GM19239 (cell line): ENCODE measurements at regions not wholly inside any gene's neighbourhood (a gene's known extent, or its start where the extent isn't known, plus 50 kb on each side); places are given as distances from the start of the nearest gene placed in this dataset.

Experiments used
- DNase-seq: peaks from one replicate; pipeline ENCODE4 v3.0.0; 2011; ENCODE audit warnings: low spot score; ENCODE audit not compliant: insufficient read length
- FAIRE-seq: peaks from 2 replicates; lab custom pipeline; 2011; peaks lifted over from hg19 to GRCh38; lab: Jason Lieb, UNC

DNA sequence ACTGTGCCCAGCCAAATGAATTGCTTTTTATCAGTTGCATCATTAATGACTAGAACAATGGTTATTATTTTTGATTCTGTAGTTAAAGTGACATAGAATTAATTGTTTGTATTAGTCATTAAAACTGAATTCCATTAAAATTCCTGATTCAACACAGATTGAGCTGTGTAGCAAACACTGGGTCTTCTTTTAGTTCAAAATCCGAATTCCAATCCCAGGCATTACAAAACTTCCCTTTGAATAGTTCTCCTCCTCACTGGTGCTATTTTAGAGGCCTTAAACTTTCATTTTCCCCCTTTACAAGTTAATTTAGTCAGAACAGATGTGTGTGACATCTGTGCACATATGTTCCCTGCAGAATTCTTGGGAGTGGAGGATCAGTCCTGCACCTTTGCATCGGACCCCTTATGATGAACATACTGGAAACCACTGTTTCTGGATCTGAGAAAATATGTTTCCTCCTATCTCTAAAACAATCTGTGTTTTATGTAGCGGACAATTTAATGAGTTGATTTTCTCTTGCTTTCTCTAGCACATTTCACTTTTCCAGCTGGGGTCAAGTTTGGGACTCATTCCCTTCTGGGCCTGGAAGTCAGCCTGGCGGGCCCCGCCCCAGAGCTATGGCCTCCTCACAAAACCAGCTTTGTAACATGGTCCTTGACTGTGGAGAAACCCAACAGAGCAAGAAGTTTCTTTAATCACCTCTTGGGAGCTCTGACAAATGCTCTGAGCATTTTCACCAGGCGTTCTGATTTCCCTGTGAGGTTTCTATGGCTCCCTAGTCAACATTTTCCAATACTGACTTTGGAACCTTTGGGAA lies 87.9 kb upstream of the MAMDC2 start:
- FAIRE-seq (no peak), DNase-seq (no peak)

DNA sequence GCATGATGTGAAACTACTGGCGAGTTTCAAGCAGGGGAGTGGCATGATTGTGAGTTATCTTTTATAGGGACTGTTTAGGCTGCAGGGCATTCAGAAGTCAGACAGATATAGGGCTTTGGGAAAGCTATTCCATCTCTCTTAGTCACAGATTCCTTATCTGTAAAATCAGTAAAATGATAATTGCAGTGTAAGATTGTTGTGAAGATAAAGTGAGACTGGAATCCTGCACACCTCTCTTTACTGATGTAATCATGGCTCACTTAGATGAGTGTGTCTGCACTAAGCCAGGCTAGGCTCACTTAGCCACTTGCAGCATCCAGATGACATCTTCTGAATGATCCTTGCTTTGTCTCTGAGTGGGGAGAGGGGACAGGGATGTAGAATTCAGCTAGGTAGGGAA lies 81.8 kb upstream of the MAMDC2 start:
- FAIRE-seq: no peak

DNA sequence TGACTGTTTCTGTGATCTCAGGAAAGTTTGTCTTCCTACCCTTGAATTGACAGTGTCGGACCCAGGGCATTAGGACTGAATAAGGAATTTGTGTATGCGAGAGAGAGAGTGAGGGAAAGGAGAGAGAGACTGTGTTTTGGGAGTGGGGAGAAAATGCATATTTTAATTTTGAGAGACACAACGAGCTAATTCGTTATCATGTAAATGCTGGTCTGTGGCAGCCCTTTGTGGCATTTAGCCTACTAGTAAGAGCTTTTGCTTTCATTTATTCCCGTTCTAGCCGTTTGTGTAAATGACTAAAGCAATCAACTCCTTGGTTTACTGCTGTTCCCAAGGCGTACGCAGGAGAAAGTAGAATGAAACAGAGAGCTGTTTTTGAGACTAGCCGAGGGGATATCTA lies 79.8 kb upstream of the MAMDC2 start:
- FAIRE-seq (no peak), DNase-seq (no peak)

More for the DNA sequence above, 81.8 kb upstream of the MAMDC2 start:
- DNase-seq: no peak

DNA sequence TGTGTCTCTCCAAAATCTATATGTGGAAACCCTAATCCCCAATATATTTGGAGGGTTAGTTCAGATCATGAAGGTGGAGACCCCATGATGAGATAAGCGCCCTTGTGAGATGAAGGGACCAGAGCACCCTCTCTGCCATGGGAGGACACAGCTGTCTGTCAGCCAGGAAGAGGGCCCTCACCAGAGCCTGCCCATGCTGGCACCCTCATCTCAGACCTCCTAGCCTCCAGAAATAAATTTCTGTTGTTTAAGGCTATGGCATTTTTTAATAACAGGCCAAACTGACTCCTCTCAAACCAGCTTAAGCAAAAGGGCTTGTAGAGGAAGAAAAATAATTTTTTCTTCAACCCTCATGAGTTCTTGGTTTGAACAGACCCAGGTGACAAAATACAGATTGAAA lies 79.2 kb upstream of the MAMDC2 start:
- DNase-seq (no peak), FAIRE-seq (no peak)

DNA sequence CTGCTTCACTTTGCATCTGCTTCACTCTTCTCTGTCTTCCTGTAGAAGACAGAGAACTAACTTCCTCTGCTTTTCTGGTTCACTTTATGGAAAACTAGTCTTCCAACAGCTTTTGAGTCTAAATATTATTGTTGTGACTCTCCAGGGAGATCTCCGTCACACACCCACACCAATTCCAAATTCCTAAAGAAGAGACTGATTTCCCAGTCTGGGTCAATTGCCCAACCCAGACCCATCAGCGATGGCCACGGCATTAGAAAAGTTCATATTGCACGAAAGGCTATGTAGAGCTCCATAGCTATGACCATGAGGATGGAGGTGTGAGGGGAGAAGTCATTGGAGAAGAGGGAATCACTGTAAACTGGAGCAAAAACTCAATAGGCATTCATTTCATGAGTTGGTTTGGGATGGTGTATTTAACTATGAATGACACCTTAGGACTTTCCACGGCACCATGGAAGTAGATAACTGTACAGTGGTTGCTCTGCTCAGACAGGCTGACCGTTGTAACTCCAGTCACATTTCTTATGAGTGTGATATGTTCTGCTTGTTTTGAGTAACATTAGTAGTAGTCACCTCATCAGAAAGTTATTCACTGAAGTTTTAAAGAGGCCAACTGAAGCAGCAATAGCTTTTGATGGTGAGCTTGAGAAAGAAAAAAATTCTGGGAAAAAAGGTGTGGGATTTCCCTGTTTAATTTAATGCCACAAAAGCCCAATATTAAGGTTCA lies 78.1 kb upstream of the MAMDC2 start:
- DNase-seq (no peak), FAIRE-seq (no peak)

DNA sequence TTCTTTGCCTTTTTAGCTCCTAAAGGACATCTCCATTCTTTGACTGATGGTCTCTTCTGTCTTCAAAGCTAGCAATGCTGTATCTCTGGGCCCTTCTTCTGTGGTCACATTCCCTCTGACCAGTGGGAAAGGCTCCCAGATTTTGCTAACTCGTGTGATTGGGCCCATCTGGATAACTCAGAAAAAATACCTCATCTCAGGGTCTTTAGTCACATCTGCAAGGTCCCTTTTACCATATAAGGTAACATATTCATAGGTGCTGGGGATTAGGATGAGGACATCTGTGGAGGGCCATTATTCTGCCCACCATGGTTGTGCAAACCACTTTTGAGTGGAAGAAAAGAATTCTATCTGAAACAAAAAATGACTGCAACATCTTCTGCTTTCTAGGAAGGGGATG lies 76.3 kb upstream of the MAMDC2 start:
- FAIRE-seq: no peak
- no peak for DNase-seq

DNA sequence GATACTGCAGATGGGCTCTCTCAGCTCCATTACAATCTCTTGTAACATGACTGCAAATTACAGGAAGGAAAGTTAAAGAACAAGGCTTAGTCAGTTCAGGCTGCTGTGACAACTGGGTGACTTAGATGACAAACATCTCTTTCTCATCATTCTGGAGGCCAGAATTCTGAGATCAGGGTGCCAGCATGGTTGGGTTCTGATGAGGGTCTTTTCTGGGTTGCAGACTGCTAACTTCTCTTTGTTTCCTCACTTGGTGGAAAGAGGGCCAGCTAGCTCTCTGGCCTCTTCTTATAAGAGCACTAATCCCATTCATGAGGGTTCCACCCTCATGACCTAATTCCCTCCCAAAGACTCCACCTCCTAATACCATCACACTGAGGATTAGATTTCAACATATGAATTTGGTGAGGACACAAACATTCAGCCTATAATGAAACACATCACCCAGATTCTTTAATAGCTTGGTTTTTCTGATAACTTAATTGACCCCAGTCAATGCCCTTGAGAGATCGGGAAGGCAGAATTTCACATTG lies 73.6 kb upstream of the MAMDC2 start:
- FAIRE-seq: no peak

DNA sequence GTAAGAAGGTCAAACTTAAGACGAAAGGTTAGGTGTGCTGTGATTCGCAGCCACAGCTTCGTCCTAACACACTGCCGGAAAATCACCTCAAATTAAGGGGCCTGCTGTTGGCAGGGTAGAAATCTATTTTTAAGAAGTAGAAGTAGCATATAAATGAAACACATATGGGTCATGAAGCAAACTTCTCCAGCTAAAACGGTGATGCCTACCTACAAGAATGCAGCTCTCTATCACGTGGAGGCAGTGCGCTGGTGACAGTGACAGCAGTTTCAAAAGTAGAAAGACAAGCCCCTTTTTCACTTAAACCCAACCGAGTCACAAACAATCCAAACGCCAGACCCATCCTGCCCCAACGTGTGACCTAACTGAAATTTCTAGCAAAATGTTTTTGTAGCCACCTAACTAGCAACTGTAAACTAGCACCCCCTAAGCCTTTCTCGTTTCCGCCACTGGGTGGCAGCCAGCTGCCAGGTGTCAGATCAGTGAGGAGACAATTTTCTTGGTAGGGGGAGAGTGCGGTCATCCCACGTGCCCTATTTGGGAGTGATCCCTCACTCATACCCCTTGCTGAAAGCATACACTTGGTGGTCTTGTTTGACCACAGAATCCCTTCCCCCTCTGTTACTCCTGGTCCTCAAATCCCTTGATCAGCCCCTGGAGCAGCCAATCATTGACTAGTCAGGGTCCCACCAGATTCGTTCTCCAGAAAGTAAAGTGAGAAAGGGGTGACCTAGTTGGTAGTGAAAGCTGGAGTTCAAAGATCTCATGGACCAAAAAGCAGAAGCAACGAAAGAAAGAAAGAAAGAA lies 71.8 kb upstream of the MAMDC2 start:
- DNase-seq (peak; percentile 17), FAIRE-seq (peak; percentile 84)

More for the DNA sequence above, 73.6 kb upstream of the MAMDC2 start:
- no peak for DNase-seq

DNA sequence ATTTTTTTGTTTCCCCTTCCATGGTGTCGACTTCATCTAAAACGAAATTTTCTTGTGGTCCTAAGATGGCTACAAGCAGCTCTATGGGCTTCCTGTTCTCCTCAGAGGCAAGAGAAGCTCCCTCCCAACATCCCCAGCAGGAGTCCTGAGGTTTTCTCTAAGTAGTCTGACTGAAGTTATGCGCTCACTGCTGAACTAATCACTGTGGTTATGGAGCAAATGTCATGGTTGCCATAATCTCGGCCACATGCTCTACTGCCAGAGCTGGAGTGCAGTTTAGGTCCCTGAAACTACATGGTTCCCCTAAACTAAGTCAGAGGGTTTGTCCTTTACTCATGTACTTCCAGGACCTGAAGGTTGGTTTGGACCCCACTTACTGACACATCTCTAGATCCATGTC lies 68.0 kb upstream of the MAMDC2 start:
- DNase-seq (no peak), FAIRE-seq (no peak)

DNA sequence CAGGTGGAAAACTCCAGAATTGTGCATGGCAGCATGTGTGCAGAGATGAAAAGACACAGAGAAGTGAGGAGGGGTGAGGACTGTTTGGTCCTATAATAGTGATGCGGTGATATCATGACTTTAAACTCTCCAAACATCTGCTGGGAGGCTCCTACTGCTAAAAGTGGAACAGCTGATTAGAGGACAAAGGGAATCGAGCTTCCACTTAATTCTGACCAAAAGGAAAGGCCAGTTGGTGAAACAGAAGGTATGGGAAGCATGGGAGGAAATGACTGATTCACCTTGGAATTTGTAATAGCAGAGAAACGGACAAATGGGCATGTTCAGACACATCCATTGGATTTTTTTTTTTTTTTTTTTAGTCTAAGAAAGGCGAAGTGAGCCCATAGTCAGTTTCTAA lies 67.5 kb upstream of the MAMDC2 start:
- DNase-seq: no peak

DNA sequence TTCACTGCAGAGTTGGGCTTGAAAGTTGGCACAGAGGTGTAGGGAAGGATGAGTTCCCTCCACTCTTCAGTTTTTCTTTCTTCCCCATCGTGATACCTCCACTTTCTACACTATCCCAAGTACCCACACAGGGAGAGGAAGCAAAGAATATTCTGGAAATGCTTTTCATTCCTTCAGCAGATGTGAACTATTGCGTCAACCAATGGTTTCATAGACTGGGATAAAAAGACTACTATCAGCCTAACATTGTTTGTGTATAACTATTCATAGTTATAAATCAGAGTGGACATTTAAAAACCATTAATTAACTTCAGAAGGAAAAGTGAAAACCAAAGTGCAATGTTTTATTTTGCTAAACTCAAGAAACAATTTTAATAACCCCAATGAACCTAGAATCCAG lies 63.6 kb upstream of the MAMDC2 start:
- DNase-seq (no peak), FAIRE-seq (no peak)

More for the DNA sequence above, 67.5 kb upstream of the MAMDC2 start:
- no peak for FAIRE-seq

DNA sequence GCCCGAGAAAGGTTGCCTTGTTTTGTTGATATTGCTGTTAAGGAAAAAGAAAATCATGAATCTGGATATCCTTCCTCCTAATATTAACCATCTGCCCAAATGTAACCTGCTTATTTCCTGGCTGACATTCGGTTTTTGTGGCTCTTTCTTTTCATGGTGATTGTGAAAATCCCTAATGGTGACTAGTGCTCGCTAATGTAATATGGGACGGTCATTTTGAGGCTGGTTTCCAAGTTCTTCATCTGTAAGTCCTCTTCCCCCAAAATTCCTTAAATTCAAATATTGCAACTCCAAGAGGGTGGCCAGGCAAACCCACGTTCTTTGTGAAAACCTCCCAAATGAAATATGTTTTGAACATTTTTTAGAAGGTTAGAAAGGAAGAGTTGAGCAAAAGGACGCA lies 63.1 kb upstream of the MAMDC2 start:
- no peak for FAIRE-seq
- DNase-seq: no peak

DNA sequence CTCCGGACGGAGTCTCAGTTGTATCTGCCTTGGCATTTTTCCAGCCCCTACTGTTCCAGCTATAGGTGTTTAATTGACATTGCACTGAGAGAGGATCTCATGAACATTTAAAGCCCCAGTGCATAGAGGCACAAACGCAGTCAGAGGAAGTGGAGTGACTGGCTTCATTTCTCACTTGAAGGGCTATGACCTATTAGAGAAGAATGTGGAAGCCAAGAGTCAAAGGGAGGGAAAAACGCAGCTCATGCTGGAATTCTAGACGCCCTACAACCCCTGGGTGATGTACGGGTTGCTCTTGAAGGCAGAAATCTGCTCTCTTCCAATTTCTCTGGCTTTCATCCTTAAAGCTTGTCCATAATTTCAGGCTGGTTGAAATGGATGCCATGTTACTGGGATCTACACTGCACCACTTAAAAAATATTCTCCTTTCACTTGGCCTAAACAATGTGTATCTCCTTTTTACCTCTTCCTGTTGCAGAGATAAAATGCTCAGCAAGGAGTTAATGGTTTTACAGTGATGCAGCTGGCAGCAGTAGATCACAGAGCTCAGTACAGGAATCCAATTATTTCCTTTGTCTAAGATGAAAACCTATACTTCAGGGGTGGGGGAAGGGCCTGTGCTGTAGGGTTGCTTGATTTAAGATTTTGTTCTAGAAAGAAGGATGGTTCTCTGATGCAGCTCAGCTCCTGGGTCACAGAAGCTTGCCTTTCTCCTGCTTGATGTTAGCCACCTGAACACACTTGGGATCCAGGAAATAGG lies 61.8 kb upstream of the MAMDC2 start:
- DNase-seq (no peak), FAIRE-seq (no peak)

DNA sequence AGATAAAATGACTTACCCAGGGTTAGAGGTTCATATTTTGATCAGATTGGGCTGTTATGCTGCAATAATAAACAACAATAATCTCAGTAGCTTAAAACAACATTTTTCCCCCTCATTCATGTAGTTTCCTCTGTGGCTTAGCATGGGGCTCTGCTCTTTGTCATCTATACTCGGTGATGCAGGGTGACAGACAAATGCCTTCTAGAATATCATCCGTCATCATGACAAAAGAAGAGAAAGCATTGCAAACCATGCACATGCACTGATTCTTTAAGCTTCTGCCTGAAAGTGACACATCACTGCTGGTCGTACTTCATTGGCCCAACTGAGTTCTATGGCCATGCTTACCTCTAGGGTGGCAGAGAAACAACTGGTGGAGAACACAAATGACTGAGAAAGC lies 58.8 kb upstream of the MAMDC2 start:
- no peak for DNase-seq
- FAIRE-seq: no peak

DNA sequence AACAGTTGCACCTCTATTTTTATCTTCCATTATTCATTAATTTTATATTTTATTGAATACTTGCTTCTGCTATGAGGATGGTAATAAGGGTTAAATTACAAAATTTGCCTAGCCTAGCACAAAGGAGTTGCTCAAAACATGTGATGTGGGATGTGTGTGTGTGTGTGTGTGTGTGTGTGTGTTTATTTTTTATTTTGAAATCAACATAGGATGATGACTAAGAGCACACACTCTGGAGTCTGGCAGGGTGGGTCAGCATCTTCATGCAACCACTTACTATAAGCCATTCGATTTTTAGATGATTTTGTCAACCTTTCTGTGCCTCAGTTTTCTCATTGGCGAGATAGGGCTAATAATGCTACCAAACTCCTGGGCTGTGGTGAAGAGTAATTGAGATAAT lies 57.7 kb upstream of the MAMDC2 start:
- no peak for DNase-seq
- FAIRE-seq: no peak

DNA sequence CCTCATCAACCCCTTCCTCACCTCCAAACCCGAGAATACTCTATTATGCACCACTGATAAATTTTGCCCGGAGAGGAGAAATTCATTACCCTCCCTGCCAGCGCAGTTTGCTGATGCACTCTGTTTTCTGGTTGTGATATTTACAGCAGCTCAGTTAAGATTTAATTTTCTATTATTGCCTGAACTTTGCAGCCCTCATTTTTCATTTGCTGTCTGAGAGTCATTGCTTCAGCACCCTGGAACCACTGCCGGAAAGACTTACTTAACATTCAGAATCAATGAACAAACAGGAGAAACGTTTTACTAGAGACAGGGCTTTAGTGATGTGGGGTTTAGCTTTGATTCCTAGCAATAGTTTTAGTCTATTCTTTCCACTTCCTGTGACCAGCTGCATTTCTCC lies 56.7 kb upstream of the MAMDC2 start:
- FAIRE-seq (no peak), DNase-seq (no peak)

DNA sequence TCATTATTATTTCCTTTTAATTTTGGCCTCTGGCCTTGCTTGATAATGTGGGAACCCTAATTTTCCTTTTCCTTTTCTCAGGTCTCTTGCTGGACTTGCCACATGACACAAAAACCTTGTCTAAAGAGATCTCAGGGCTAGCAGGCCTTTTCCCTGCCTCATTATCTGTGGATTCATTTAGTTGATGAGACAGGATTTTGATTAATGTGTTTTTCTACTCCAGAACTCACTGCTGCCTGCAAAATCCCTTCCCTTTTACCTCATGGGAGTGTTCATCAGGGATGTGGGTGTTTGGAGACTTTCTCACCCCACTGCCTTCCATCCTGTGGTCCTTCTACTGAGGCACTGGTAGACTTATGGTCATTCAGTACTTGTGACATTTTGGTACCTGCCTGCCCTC lies 56.2 kb upstream of the MAMDC2 start:
- no peak for DNase-seq
- FAIRE-seq: no peak

DNA sequence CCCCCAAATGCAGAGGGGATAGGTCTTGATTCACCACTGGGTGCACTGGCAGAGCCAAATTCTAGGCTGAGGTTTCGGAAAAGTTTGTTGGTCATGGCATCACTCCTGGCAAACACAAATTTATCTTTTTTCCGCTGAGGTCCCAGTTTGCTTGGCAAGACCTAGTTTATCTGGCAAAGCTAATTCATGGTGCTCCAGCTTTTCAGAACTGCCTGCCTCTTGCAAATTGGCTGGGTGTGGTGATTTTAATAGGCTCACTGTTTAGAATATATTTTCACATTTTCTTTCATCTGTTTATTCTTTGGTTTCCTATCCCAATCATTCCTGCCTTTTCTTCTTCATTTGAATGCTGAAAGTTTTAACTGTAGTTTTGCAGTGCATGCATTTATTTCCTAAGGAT lies 50.5 kb upstream of the MAMDC2 start:
- FAIRE-seq: no peak
- no peak for DNase-seq
